Spinal cord (tissue), 9 donors: ENCODE measurements at regions not wholly inside any gene's neighbourhood (a gene's known extent, or its start where the extent isn't known, plus 50 kb on each side); places are given as distances from the start of the nearest gene placed in this dataset.

Source experiments
- DNase-seq, 6 donors: peaks; one replicate each; pipeline versions ENCODE4 v3.0.0 to v3.0.0-alpha.2; 2013 to 2015; ENCODE audit warnings: low spot score in 6 of 6, low read depth in 4 of 6
- H3K27ac ChIP-seq: one replicate; pipeline ENCODE4 v1.5.1; 2013; ENCODE audit warnings: low read depth, low read length, control low read depth
- H3K27me3 ChIP-seq: one replicate; pipeline ENCODE4 v1.6.1; 2013; ENCODE audit warnings: low read length; ENCODE audit not compliant: control insufficient read depth, insufficient read depth
- H3K36me3 ChIP-seq: one replicate; pipeline ENCODE4 v1.6.1; 2013; ENCODE audit warnings: low read length; ENCODE audit not compliant: control insufficient read depth, insufficient read depth
- H3K4me1 ChIP-seq: one replicate; pipeline ENCODE4 v1.6.1; 2013; ENCODE audit warnings: low read length; ENCODE audit not compliant: control insufficient read depth, insufficient read depth
- H3K4me3 ChIP-seq: one replicate; pipeline ENCODE4 v1.5.1; 2013; ENCODE audit warnings: low read depth, low read length, control low read depth
- H3K9me3 ChIP-seq: one replicate; pipeline ENCODE4 v1.6.1; 2013; ENCODE audit warnings: low read length; ENCODE audit not compliant: control insufficient read depth, insufficient read depth
- WGBS: methylation state at CpG from one replicate; pipeline ENCODE4 v1.1.5; 2013; ENCODE audit warnings: missing lambda C conversion rate; ENCODE audit not compliant: insufficient coverage; 5-methylcytosine and 5-hydroxymethylcytosine counted together
- donor health status: healthy.

- Histone ChIP-seq H3K27me3 (no peaks in the 10 kb centered on the region), H3K36me3 (no peaks in the 10 kb centered on the region), H3K4me3 (no peak overlapping the region), H3K27ac (no peak overlapping the region), H3K4me1 (no peaks in the 10 kb centered on the region), H3K9me3 (no peaks in the 10 kb centered on the region)
- WGBS: 84% methylated on average over 5 of the region's 5 CpGs
- DNase-seq: no peak
Measured at GRCh38 chr1:30629501-30629900, 93.9 kb downstream of the MATN1 start.

DNA sequence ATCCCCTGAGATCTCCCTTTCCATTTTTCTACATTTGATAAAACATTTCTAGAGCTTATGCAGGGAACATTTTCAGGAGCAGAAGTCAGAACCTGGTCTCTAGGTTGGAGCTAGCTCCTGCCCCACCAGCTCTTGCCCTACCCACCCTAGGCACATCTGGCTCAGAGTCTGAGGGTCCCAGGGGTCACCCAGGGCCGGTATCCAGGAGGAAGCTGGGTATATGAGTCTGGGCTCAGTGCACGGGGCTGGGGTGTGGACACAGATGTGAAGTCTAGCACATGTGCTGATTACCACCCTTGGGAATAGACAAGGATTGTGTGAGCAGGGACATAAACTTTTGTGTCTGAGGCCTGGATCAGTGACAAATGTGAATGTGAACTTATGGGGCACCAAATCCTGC is 95.4 kb downstream of the MATN1 start:
- 85% methylated on average over 2 of the region's 2 CpGs for WGBS
- H3K27ac ChIP-seq: no peak overlapping the region
- no peaks in the 10 kb centered on the region for H3K27me3 ChIP-seq
- peaks cover 6% of the 10 kb centered on the region for H3K9me3 ChIP-seq
- no peaks in the 10 kb centered on the region for H3K4me1 ChIP-seq
- no peak overlapping the region for H3K4me3 ChIP-seq
- DNase-seq: no peak
- H3K36me3 ChIP-seq: no peaks in the 10 kb centered on the region

- H3K27ac ChIP-seq: no peak overlapping the region
- DNase-seq: no peak
- no peaks in the 10 kb centered on the region for H3K36me3 ChIP-seq
- peaks cover 8% of the 10 kb centered on the region for H3K9me3 ChIP-seq
- 100% methylated on average over 1 of the region's 1 CpG for WGBS
- no peak overlapping the region for H3K4me3 ChIP-seq
- no peaks in the 10 kb centered on the region for H3K27me3 ChIP-seq
- H3K4me1 ChIP-seq: no peaks in the 10 kb centered on the region
Measured at GRCh38 chr1:30627206-30627605, 96.2 kb downstream of the MATN1 start.

DNA sequence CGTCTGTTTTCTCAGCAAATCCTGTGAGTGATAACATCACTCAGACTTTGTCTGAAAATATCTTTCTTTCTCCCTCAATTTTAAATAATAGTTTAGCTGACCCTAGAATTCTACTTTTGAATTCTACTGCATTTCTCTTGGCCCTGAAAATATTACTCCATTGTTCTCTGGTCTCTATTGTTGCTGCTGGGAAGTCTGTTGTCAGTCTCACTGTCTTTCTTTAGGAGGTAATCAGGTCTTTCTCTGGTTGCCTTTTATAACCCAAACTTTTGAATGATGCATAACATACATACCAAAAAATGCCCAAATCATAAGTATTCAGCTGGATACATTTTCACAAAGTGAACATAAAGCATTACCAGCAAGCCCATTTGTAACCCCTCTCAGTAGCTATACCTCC is 100.0 kb downstream of the MATN1 start:
- Histone ChIP-seq H3K4me1 (no peaks in the 10 kb centered on the region), H3K4me3 (no peak overlapping the region), H3K27me3 (no peaks in the 10 kb centered on the region), H3K27ac (no peak overlapping the region), H3K36me3 (no peaks in the 10 kb centered on the region), H3K9me3 (peaks cover 8% of the 10 kb centered on the region)
- no peak for DNase-seq
- WGBS: 80% methylated on average over 1 of the region's 1 CpG

DNA sequence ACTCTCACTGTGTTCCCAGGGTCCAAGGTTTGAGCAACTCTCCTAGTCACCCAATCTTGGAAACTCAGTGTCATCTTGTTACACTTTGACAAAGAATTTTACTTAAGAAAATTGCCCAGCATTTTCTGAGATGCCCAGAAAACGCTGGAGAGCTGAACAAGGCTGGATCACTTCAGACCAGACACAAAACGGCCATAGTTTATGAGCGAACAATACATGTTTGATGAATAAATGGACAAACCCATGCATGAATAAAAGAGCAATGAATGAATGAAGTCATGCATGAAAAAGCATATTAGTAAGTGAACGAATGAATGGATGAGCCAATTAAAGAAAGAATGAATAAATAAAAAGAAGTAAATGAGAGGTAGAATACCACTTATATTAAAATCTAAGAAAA is 103.8 kb downstream of the MATN1 start:
- Histone ChIP-seq H3K4me3 (no peak overlapping the region), H3K27me3 (no peaks in the 10 kb centered on the region), H3K9me3 (peaks cover 8% of the 10 kb centered on the region), H3K36me3 (no peaks in the 10 kb centered on the region), H3K4me1 (no peaks in the 10 kb centered on the region), H3K27ac (no peak overlapping the region)
- WGBS: 56% methylated on average over 3 of the region's 4 CpGs
- DNase-seq: no peak

DNA sequence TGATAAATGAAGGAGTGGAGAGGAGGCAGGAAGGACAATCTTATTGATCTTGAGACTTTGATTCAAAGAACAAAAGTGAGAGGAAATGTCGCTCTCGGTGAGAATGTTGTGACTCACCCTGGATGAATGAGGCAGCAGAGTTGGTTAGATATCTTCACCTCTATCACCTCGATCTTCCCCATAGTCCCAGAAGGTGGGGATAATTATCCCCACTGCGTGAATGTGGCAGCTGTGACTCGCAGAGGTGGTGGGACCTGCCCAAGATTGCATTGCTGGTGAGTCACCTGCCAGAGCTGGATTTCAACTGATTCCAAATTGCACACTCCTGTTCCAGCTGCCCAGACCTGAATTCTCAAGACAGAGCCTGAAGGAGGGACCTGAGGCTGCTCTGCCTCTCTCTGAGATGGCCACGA is 105.0 kb downstream of the MATN1 start:
- Histone ChIP-seq H3K36me3 (no peaks in the 10 kb centered on the region), H3K27me3 (no peaks in the 10 kb centered on the region), H3K9me3 (peaks cover 5% of the 10 kb centered on the region), H3K27ac (no peak overlapping the region), H3K4me3 (no peak overlapping the region), H3K4me1 (no peaks in the 10 kb centered on the region)
- no peak for DNase-seq
- 75% methylated on average over 6 of the region's 6 CpGs for WGBS

DNA sequence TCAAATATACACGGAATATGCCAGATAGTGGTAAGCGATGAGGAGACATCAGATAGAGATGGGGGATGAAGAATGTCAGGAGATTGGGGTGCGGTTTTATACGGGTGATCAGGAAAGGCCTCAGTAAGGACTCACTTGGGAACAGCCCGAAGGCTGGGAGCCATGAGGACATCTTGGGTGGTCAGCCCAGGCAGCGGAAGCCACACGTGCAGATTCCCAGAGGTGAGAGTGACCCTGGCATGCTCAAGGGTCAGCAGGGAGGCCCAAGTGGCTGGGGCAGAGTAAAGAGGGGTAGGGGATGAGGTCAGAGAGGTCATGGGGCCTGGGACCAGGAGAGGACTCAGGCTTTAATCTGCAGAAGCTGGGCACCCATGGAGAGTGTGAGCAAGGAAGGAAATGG is 106.6 kb downstream of the MATN1 start:
- H3K4me1 ChIP-seq: no peaks in the 10 kb centered on the region
- 81% methylated on average over 6 of the region's 7 CpGs for WGBS
- H3K27me3 ChIP-seq: no peaks in the 10 kb centered on the region
- no peaks in the 10 kb centered on the region for H3K36me3 ChIP-seq
- no peak overlapping the region for H3K27ac ChIP-seq
- H3K4me3 ChIP-seq: no peak overlapping the region
- no peak for DNase-seq
- no peaks in the 10 kb centered on the region for H3K9me3 ChIP-seq

DNA sequence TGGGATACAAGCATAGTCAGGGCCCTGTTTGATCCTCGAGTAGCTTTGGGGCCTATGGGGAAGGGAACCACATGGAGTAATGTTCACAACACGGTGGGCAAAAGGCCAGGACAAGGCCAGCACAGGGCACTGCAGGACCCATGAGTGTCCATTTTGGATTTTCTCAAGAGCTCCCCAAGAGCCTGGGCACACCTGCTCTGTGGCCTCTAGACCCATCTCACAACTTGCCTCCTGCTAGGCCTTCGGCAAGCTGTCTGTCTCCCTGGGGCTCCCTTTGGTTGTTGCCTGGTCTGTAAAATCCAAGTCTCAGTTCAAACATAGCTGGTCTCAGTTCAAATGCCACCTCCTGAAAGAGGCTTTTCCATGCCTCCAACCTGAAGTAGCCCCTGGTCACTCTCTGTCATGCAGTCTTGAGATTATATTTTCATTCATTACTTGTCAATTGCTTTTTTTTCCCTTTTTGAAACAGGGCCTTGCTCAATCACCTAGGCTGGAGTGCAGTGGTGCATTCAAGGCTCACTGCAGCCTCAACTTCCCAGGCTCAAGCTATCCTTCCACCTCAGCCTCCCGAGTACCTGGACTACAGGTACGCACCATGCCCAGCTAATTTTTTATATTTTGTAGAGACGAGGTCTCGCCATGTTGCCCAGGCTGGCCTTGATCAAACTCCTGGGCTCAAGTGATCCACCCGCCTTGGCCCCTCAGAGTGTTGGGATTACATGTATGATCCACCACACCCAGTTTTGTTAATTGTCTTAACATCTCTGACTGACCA is 107.4 kb downstream of the MATN1 start:
- no peaks in the 10 kb centered on the region for H3K36me3 ChIP-seq
- H3K27me3 ChIP-seq: no peaks in the 10 kb centered on the region
- peaks cover under 1% of the 10 kb centered on the region for H3K4me1 ChIP-seq
- DNase-seq: no peak
- H3K4me3 ChIP-seq: no peak overlapping the region
- H3K27ac ChIP-seq: no peak overlapping the region
- no peaks in the 10 kb centered on the region for H3K9me3 ChIP-seq
- WGBS: 85% methylated on average over 6 of the region's 8 CpGs

- Histone ChIP-seq H3K27me3 (no peaks in the 10 kb centered on the region), H3K4me3 (no peak overlapping the region), H3K27ac (no peak overlapping the region), H3K36me3 (no peaks in the 10 kb centered on the region), H3K4me1 (peaks cover 3% of the 10 kb centered on the region), H3K9me3 (no peaks in the 10 kb centered on the region)
- no peak for DNase-seq
- 70% methylated on average over 2 of the region's 3 CpGs for whole genome bisulfite sequencing
Measured at GRCh38 chr1:30615076-30615795, 108.1 kb downstream of the MATN1 start.

- DNase-seq: no peak
- no peaks in the 10 kb centered on the region for H3K36me3 ChIP-seq
- no peak overlapping the region for H3K4me3 ChIP-seq
- peaks cover 3% of the 10 kb centered on the region for H3K4me1 ChIP-seq
- H3K27me3 ChIP-seq: no peaks in the 10 kb centered on the region
- H3K9me3 ChIP-seq: no peaks in the 10 kb centered on the region
- 89% methylated on average over 1 of the region's 1 CpG for WGBS
- H3K27ac ChIP-seq: no peak overlapping the region
Measured at GRCh38 chr1:30613188-30613587, 110.2 kb downstream of the MATN1 start.
